ENCODE measurements at regions not wholly inside any gene's neighbourhood (a gene's known extent, or its start where the extent isn't known, plus 50 kb on each side); places are given as distances from the start of the nearest gene placed in this dataset.

GRCh38 chr14:23828001-23828400 is 125.6 kb upstream of the DHRS4 start:
- DNase-seq: peak in 1 of 3 donors; percentile 28

GRCh38 chr14:23828616-23829015 is 125.0 kb upstream of the DHRS4 start:
- no peak for TF ChIP-seq CTCF (IDR thresholded peaks at IDR 0.05)
- Histone ChIP-seq H3K36me3 (ENCODE audit: low read depth) (no peaks in the 10 kb centered on the region), H3K4me3 (no peak overlapping the region), H3K4me1 (ENCODE audit: low read depth) (peaks cover 16% of the 10 kb centered on the region), H3K9me3 (no peaks in the 10 kb centered on the region)
- ATAC-seq (no peak), DNase-seq (no peak)
- intact Hi-C loops (cut with DNase I, micrococcal nuclease): no loop called here

More at GRCh38 chr14:23828001-23828400, 125.6 kb upstream of the DHRS4 start:
- peaks cover 16% of the 10 kb centered on the region for H3K4me1 ChIP-seq (ENCODE audit: low read depth)
- no peak overlapping the region for H3K4me3 ChIP-seq
- peak; percentile 23 for ATAC-seq
- intact Hi-C loops (cut with DNase I, micrococcal nuclease): no loop called here
- H3K9me3 ChIP-seq: no peaks in the 10 kb centered on the region
- no peaks in the 10 kb centered on the region for H3K36me3 ChIP-seq (ENCODE audit: low read depth)
- TF ChIP-seq CTCF (IDR thresholded peaks at IDR 0.05): no peak

GRCh38 chr14:23829736-23830471 is 123.7 kb upstream of the DHRS4 start:
- DNase-seq (peak in 1 of 3 donors; percentile 31), ATAC-seq (peak; percentile 95)
- Histone ChIP-seq H3K4me1 (ENCODE audit: low read depth) (peaks cover 16% of the 10 kb centered on the region), H3K36me3 (ENCODE audit: low read depth) (no peaks in the 10 kb centered on the region), H3K9me3 (no peaks in the 10 kb centered on the region), H3K4me3 (no peak overlapping the region)
- intact Hi-C loops (cut with DNase I, micrococcal nuclease): no loop called here
- TF ChIP-seq CTCF (IDR thresholded peaks at IDR 0.05): no peak

GRCh38 chr14:23831596-23831995 is 122.0 kb upstream of the DHRS4 start:
- no peak for ATAC-seq
- no peaks in the 10 kb centered on the region for H3K9me3 ChIP-seq
- TF ChIP-seq CTCF (IDR thresholded peaks at IDR 0.05): no peak

GRCh38 chr14:23861666-23862065 is 91.9 kb upstream of the DHRS4 start:
- peak; percentile 27 for ATAC-seq
- DNase-seq: peak in 2 of 3 donors; percentile 14 to 24
- Histone ChIP-seq H3K9me3 (no peaks in the 10 kb centered on the region), H3K36me3 (ENCODE audit: low read depth) (no peaks in the 10 kb centered on the region), H3K4me3 (no peak overlapping the region), H3K4me1 (ENCODE audit: low read depth) (no peaks in the 10 kb centered on the region)
- intact Hi-C loops (cut with DNase I, micrococcal nuclease): no loop called here
- no peak for TF ChIP-seq CTCF (IDR thresholded peaks at IDR 0.05)

More at GRCh38 chr14:23831596-23831995, 122.0 kb upstream of the DHRS4 start:
- no peak overlapping the region for H3K4me3 ChIP-seq
- H3K4me1 ChIP-seq (ENCODE audit: low read depth): peaks cover 16% of the 10 kb centered on the region
- no peaks in the 10 kb centered on the region for H3K36me3 ChIP-seq (ENCODE audit: low read depth)
- intact Hi-C loops (cut with DNase I, micrococcal nuclease): no loop called here
- DNase-seq: no peak
